ENCODE measurements at regions not wholly inside any gene's neighbourhood (a gene's known extent, or its start where the extent isn't known, plus 50 kb on each side); places are given as distances from the start of the nearest gene placed in this dataset.

- TF ChIP-seq JUND (IDR thresholded peaks at IDR 0.05; ENCODE audit: low read depth) = no peak
- in situ Hi-C loops (cut with HindIII; ENCODE audit: low pct_unique_long_range_greater_than_20kb, low sequenced_read_pairs) = no loop called here
- no peak for DNase-seq (ENCODE audit: low read depth in 1 of 2, low spot score in 1 of 2)
Measured at GRCh38 chr1:163927493-163927892, 605.7 kb downstream of the NUF2 start.

- no peak for TF ChIP-seq JUND (IDR thresholded peaks at IDR 0.05; ENCODE audit: low read depth)
- no peak for DNase-seq (ENCODE audit: low read depth in 1 of 2, low spot score in 1 of 2)
- in situ Hi-C loops (cut with HindIII; ENCODE audit: low pct_unique_long_range_greater_than_20kb, low sequenced_read_pairs) = no loop called here
Measured at GRCh38 chr1:163928069-163928468, 606.3 kb downstream of the NUF2 start.

DNA sequence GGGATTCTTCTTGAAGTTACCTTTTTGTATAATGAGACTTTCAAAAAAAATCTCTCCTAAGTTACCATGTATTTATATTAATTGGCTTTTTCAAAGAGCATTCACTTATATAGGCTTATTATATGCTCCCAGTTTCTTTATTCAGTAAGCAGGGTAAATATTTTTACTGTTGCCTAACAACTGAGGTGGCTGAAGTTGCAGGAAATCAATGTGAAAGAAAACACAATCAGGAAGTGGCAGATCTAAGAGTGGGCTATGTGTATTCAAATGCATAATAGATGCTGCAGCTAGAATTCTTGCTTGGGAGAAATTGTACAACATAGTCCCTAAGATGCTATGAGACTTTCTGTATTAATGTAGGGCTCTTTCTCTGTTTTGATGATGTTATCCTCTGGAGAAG lies 606.9 kb downstream of the NUF2 start:
- DNase-seq (ENCODE audit: low read depth in 1 of 2, low spot score in 1 of 2) = no peak
- no peak for TF ChIP-seq JUND (IDR thresholded peaks at IDR 0.05; ENCODE audit: low read depth)
- in situ Hi-C loops (cut with HindIII; ENCODE audit: low pct_unique_long_range_greater_than_20kb, low sequenced_read_pairs) = no loop called here

DNA sequence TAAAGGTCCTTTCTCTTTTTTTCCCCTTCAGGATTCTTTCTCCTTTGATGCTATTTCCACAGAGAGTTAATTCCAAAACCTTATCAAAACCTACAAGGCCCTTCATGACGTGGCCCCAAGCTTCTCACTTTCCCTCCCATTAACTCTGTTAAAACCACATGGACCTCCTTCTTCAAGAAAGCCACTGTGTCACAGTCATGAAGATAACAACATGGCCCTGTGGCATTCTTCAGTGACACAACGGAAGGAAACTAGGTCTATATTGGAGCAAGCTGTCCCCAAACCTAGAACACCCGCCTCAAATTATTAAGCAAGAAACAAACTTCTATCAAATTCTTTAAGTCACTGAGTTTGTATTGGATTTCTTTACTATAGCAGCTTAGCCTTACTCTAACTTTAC lies 611.1 kb downstream of the NUF2 start:
- in situ Hi-C loops (cut with HindIII; ENCODE audit: low pct_unique_long_range_greater_than_20kb, low sequenced_read_pairs) = no loop called here
- no peak for TF ChIP-seq JUND (IDR thresholded peaks at IDR 0.05; ENCODE audit: low read depth)
- no peak for DNase-seq (ENCODE audit: low read depth in 1 of 2, low spot score in 1 of 2)

DNA sequence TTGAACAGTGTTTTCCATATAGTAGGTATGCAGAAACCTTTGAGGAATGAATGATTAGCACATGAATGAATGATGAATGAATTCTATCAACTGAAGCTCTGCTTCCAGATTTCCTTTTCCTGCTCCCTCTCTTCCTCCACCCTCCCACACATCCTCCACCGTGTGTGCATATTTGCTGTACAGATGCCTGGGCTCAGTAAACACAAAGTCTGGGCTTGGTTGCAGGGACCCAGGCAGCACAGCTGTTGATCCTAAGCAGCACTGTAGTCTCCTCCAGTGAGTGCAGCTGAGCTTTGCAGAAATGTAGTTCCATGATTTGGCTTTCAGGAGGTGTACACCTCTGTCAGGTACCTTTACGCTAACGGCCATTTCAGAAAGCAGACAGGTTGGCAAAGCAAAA lies 611.7 kb downstream of the NUF2 start:
- in situ Hi-C loops (cut with HindIII; ENCODE audit: low pct_unique_long_range_greater_than_20kb, low sequenced_read_pairs) = no loop called here
- TF ChIP-seq JUND (IDR thresholded peaks at IDR 0.05; ENCODE audit: low read depth) = no peak
- DNase-seq (ENCODE audit: low read depth in 1 of 2, low spot score in 1 of 2) = no peak

DNA sequence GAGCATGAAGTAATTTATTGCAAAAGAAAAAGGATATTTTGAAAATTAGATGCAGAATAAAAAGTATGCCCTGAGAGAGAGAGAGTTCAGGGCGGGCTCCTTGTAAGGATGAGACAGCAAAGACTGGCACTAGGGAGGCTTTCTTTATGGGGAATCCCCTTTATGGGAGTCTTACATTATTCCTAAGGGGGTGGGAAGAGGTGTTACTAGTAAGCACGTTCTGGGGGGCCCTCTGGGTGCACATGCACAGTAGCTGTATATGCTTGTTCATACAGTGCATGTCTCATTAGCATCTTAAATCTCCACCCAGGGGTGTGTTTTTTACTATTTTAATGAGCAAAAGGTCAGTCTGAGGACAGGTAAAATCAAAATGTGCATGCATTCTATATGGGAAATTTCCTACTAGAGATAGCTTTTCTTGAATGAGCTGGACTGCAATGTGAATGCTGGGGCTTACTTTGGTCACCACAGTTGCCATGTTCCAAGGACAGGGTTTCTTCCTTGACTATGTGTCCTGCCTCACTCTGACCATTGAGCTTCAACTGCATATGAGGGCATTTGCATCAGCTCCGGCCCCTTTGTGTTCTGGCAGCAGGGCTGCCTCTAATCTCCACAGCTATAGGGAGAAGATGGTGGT lies 614.1 kb downstream of the NUF2 start:
- TF ChIP-seq JUND (IDR thresholded peaks at IDR 0.05; ENCODE audit: low read depth) = no peak
- in situ Hi-C loops (cut with HindIII; ENCODE audit: low pct_unique_long_range_greater_than_20kb, low sequenced_read_pairs) = no loop called here
- DNase-seq (ENCODE audit: low read depth in 1 of 2, low spot score in 1 of 2) = no peak

- no peak for TF ChIP-seq JUND (IDR thresholded peaks at IDR 0.05; ENCODE audit: low read depth)
- in situ Hi-C loops (cut with HindIII; ENCODE audit: low pct_unique_long_range_greater_than_20kb, low sequenced_read_pairs) = no loop called here
- DNase-seq (ENCODE audit: low read depth in 1 of 2, low spot score in 1 of 2) = no peak
Measured at GRCh38 chr1:163959622-163960021, 599.4 kb upstream of the PBX1 start.

DNA sequence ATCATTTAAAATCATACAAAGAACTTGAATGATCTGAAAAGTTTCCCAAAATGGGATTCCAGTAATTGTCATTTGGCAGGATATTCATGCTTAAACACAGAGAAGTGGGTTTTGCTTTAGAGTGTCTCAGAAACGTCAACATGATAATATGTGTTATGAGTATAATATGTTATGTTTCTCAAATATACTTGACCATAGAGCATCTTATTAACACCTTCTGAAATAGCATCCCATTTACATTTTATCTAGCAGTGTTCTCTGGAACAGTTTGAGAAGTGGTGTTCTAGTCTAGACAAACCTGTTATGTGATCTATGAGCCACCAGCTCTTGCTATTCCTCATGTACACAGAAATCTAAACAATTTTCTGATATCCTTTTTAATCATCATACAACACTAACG lies 588.8 kb upstream of the PBX1 start:
- in situ Hi-C loops (cut with HindIII; ENCODE audit: low pct_unique_long_range_greater_than_20kb, low sequenced_read_pairs) = no loop called here
- DNase-seq (ENCODE audit: low read depth in 1 of 2, low spot score in 1 of 2) = no peak

DNA sequence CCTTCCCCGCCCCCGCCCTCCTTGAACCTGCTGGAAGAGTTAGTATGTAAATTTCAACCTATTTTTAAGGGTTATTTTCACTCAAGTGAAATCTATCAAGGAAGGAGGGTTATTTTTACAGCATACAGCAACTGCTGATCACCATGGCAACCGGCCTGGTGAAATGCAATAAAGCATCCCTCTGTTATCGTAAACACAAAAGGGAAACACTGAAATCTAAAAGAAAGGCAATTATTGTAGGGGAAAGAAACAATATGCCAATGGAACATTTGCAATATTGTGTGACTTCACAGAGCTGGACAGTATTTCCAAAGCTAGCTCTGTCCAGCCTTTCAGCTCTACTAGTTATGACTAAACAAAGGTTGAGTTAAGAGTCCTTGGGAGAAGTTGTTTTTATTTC lies 588.3 kb upstream of the PBX1 start:
- DNase-seq (ENCODE audit: low read depth in 1 of 2, low spot score in 1 of 2) = no peak
- in situ Hi-C loops (cut with HindIII; ENCODE audit: low pct_unique_long_range_greater_than_20kb, low sequenced_read_pairs) = no loop called here
- no peak for TF ChIP-seq JUND (IDR thresholded peaks at IDR 0.05; ENCODE audit: low read depth)

More for the DNA sequence above, 588.8 kb upstream of the PBX1 start:
- no peak for TF ChIP-seq JUND (IDR thresholded peaks at IDR 0.05; ENCODE audit: low read depth)

GRCh38 chr1:163973586-163973985 lies 585.4 kb upstream of the PBX1 start:
- no peak for DNase-seq (ENCODE audit: low read depth in 1 of 2, low spot score in 1 of 2)
- no peak for TF ChIP-seq JUND (IDR thresholded peaks at IDR 0.05; ENCODE audit: low read depth)
- in situ Hi-C loops (cut with HindIII; ENCODE audit: low pct_unique_long_range_greater_than_20kb, low sequenced_read_pairs) = no loop called here

DNA sequence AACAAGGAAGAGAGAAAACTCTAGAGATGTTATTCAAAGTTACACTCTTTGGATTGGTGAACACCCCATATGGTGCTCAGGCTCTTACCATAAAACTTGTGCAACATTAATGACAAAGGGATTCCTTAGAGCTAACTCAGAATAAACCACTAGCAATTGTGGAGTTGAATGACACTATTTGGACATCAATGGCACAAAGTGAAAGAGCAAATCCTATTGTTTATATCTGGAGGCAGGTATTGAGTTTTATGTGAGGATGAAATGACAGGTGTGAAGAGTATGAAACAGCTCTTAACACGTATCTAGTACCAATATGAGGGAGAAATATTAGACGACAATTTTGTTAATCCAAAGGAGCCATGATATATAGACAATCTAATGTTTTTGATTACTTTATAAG lies 584.9 kb upstream of the PBX1 start:
- no peak for DNase-seq (ENCODE audit: low read depth in 1 of 2, low spot score in 1 of 2)
- TF ChIP-seq JUND (IDR thresholded peaks at IDR 0.05; ENCODE audit: low read depth) = no peak
- in situ Hi-C loops (cut with HindIII; ENCODE audit: low pct_unique_long_range_greater_than_20kb, low sequenced_read_pairs) = no loop called here

DNA sequence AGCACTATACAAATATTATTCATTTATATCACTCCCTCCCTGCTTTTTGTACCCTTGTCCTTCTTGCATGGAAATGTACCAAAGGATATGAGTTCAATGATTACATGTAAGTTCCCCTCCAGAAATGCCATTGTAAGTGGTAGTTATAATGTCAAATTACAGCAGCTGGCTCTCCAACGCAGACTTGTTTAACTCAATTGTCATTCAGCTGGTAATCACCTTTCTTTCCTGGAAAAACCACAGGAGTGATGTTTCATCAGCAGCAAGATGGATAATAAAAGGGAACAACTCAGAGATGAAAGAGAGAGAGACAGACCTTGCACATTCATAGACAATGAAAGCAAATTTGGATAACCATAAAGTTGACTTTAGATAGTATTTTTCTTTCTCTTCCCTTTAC lies 578.6 kb upstream of the PBX1 start:
- no peak for DNase-seq (ENCODE audit: low read depth in 1 of 2, low spot score in 1 of 2)
- in situ Hi-C loops (cut with HindIII; ENCODE audit: low pct_unique_long_range_greater_than_20kb, low sequenced_read_pairs) = no loop called here
- no peak for TF ChIP-seq JUND (IDR thresholded peaks at IDR 0.05; ENCODE audit: low read depth)

DNA sequence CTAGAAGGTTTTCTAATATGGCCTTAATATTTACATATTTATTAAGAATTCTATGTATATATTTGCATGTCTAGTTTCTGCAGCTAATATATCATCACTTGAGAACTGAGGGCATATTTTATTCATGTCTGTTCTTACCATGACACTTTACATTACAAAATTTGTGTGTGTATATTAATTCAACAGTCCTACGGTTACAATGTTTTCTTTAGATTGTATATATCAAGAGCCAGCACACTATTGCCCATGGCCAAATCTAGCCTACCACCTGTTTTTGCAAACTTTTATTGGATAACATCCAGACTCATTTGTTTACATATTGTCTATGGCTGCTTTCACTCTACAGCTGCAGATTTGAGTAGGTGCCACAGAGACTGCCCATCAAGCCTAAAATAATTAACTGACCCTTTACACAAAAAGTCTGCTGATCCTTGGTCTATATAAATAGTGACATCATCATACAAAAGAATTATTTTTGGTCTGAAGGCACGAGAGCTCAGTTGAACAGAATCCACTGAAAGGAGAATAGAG lies 577.4 kb upstream of the PBX1 start:
- no peak for DNase-seq (ENCODE audit: low read depth in 1 of 2, low spot score in 1 of 2)
- in situ Hi-C loops (cut with HindIII; ENCODE audit: low pct_unique_long_range_greater_than_20kb, low sequenced_read_pairs) = no loop called here
- no peak for TF ChIP-seq JUND (IDR thresholded peaks at IDR 0.05; ENCODE audit: low read depth)

DNA sequence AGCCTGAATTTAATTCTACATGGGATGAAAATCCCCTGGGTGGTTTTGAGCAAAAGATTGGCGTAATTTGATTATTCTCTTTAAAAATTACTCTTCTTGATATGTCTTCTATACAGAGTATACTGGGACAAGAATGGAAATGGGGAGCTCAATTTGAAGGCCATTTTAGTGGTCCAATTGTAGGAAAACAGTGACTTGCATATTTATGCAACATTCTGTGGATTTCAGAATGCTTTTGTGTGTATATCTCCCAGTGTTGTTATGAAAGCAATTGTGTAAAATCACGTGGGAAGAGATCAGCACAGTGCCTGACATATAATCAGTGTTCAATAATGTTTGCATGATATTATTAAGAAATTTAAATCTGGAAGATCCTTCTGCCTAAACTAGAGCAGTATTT lies 575.9 kb upstream of the PBX1 start:
- TF ChIP-seq JUND (IDR thresholded peaks at IDR 0.05; ENCODE audit: low read depth) = no peak
- in situ Hi-C loops (cut with HindIII; ENCODE audit: low pct_unique_long_range_greater_than_20kb, low sequenced_read_pairs) = no loop called here
- DNase-seq (ENCODE audit: low read depth in 1 of 2, low spot score in 1 of 2) = no peak
